DMS53 treated with DMSO at 0.1 percent for 48 hours (cell line): ENCODE measurements at regions not wholly inside any gene's neighbourhood (a gene's known extent, or its start where the extent isn't known, plus 50 kb on each side); places are given as distances from the start of the nearest gene placed in this dataset.
"Not testable (repeated sequence)": the region's sequence is repeated elsewhere in the genome, so short reads cannot be mapped to it uniquely, and the experiment has no call there.

Experiments used
- DNase-seq: peaks from one replicate; lab custom pipeline; 2025; ENCODE audit not compliant: unreplicated experiment; lab: John Stamatoyannopoulos, UW

DNA sequence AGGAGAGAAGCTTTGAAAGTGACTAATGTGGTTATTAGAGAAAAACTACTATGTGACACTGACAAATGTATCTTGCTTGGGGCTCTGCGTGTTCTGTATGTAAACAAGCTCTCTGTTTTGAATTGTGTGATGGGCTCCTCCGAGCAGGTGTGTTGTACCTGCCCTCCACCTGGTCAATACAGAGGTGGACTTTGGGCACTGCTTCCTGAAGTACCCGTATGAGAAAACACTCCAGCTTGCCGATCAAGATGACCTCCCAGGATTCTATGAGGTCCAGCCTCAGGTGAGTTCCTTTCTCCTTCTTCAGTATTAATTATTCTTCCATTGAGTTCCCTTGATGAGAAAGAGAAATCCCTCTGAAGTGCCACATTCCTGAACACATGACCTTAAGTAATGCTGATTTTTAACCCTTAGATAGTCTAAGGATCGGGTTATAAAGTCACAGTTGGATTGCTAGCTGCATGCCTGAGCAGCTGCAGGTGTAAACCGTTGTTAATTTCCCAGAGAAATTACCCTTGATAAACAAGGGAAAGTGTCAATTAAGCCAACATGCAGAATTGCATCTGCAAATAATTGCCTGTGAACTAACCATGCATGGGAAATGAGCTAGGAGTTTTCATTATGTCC lies 292.0 kb upstream of the NBPF12 start:
- not testable (repeated sequence) for DNase-seq

DNA sequence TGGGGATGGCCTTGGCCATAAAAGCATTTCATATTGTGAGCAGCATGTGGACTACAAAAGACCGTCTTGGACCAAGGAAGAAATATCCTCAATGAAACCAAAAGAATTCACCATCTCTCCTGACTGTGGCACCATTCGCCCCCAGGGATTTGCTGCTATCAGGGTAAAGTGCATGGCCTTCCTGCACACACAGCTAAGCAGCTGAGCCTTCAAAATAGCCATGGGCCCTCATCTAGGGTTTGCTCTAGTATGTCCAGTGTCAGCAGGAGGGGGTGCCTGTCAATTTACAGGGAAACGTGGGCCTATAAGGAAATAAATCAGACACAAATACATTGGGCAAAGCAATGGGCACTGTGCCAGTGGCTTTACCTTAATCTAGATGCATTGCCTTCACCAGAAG lies 296.6 kb upstream of the NBPF12 start:
- not testable (repeated sequence) for DNase-seq

- not testable (repeated sequence) for DNase-seq
Observed at GRCh38 chr1:146640671-146641070, 297.5 kb upstream of the NBPF12 start.

DNA sequence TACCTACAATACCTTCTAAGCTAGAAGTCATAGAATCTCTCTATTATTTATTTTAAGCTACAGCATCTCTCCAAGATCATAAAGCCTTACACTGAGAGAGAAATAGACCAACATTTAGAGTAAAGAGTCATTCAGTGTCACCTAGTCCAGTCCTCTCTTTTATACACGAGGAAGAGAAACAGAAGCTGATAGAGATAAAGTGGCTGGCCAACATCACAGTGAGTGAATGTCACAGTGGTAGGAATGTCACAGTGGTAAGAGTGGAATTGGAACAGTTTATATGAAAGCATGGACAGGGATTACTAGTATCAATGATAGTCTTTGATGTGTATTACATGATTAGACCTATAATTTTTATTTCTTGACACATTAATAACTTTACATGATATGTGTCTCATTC lies 307.8 kb upstream of the NBPF12 start:
- not testable (repeated sequence) for DNase-seq

GRCh38 chr1:146618582-146618981 lies 319.5 kb upstream of the NBPF12 start:
- not testable (repeated sequence) for DNase-seq

GRCh38 chr1:146604681-146605080 lies 333.4 kb upstream of the NBPF12 start:
- DNase-seq: not testable (repeated sequence)

- DNase-seq: not testable (repeated sequence)
Observed at GRCh38 chr1:146600720-146601307, 337.3 kb upstream of the NBPF12 start.

DNA sequence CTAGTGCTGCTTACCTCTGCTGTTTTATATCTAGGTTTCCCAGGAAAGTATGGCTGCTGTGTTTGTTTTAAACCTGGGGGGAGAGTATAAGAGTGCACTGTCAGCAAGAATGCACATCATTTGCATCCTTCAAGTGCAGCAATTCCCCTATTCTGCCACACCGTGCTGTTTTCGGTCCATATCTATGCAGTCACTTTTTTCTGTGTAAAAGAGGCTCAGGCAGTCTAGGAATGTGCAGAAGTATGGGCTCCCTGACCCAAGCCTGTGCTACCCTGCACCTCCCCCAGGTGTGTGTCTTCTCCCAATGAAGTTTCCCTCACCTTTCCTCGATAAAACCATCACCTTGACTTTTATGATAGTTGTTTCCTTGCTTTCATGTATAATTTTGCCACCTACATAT lies 338.2 kb upstream of the NBPF12 start:
- DNase-seq: not testable (repeated sequence)

DNA sequence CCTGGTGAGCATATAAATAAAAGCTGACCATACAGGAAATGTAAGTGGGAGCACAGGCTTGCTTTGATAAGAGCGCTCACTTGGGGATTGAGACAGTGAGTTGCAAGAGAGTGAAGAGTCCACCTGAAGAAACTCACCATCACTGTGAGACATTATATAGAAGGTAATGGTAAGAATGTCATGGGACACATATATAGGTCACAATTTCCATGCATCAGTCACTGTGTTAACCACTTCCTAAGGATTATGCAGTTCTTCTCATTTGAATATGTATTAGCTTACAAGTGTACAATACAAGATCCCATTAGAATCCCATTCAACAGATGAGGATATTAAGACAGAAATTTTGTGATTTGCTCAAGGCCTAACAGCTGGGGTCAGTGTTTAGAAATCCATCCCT lies 352.4 kb upstream of the NOTCH2NLA start:
- not testable (repeated sequence) for DNase-seq

DNA sequence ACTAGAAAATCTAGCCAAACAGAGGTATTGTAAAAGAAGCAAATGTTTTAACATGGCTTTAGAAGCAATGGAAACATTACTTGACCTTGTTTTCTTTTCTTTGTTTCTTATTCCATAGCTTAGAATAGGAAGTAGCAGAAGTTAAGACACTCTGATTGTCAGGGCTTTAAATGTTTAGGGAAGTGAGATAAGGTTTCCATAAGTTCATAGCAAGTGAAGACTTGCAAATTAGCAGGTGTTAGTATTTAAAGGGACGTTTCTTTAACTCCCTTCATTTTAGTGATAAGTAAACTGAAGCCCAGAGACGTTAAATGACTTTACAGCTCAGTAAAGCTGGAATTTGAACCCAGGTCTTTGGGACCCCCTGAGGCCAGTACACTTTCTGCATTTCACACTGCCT lies 338.7 kb upstream of the NOTCH2NLA start:
- not testable (repeated sequence) for DNase-seq

GRCh38 chr1:146558032-146558431 lies 329.2 kb upstream of the NOTCH2NLA start:
- not testable (repeated sequence) for DNase-seq

DNA sequence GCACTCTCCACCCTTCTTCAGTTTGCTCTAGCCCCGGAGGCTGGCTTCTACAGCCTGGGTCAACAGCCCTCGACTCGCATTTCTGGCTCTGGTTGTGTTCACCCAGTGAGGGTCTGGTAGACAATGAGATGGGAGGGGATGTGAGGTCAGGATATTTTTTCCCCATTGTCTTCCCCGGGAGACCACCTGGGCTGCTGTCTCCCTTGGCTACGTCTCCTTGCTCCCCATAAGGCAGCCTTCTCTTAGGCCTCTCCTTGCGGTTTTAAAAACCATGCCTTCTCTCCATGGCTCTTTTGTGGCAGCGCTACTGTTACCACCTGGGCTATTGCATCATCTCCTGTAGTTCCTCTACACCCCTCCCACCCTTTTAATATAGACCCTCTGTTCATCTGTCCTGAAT lies 327.6 kb upstream of the NOTCH2NLA start:
- not testable (repeated sequence) for DNase-seq

DNA sequence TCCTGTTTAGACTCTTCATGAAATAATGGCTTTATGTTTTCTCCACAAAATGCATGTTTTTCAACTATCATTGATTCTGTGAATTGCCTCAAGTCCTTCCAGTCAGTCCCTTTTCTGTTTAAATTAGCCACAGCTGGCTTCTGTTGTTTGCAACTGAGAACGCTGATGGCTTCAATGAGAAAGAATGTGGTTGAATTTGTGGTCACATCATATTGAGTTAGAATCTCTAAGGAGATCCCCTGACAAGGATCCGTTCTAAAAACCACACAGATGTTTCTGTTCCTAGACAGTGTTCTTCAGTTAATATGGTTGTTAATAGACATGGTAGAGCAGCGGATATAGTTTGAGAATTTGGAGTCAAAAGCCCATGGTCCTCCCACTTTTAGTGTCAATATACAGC lies 323.6 kb upstream of the NOTCH2NLA start:
- not testable (repeated sequence) for DNase-seq

DNA sequence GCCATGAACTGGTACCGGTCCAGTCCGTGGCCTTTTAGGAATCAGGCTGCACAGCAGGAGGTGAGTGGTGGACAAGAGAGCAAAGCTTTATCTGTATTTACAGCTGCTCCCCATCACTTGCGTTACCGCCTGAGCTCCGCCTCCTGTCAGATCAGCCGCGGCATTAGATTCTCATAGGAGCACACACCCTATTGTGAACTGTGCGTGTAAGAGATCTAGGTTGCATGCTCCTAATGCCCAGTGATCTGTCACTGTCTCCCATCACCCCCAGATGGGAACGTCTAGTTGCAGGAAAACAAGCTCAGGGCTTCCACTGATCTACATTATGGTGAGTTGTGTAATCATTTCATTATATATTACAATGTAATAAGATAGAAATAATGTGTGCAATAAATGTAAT lies 319.9 kb upstream of the NOTCH2NLA start:
- not testable (repeated sequence) for DNase-seq

DNA sequence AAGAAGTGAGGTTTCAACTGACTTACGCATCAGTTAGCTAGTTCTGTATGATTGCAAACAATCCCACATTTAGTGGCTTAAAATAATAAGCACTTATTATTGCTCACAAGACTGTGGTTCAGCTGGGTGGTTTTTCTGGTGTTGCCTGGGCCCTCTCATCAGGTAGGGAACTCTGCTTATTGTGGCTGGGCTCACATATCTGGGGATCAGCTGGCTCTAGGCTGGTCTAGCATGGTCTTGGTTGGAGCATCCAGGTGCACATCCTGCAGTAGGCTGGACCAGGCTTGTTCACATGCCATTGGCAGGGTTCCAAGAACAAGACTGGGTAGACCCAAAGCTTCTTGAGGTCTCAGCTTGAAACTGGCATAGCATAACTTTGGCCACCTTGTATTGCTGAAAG lies 317.4 kb upstream of the NOTCH2NLA start:
- not testable (repeated sequence) for DNase-seq

DNA sequence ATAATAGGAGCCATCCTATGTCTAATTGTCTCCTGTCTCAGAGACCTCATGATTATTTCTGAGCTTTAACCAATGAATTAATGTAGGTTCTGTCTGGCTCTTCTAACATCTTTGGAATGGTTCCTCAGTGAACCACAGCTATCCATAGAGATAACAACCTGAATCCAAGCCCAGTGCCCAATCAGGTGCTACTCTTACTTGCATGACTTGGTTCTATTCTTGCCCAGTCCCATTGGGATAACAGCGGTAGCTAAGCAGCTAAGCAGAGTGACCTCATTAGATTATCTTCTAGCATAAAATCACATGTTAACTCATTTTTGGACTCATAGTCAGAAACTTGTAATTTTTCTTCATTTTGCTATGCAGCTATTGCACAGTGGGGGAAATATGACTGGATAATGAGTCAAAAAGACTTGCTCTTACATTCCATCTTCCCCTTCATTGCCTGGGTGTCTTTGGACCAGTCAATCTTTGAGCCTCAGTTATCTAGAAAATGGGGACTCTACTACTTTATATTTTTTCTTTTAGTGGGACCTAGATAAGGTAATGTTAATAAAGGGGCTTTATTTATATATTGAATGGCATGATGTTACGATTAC lies 309.1 kb upstream of the NOTCH2NLA start:
- not testable (repeated sequence) for DNase-seq

DNA sequence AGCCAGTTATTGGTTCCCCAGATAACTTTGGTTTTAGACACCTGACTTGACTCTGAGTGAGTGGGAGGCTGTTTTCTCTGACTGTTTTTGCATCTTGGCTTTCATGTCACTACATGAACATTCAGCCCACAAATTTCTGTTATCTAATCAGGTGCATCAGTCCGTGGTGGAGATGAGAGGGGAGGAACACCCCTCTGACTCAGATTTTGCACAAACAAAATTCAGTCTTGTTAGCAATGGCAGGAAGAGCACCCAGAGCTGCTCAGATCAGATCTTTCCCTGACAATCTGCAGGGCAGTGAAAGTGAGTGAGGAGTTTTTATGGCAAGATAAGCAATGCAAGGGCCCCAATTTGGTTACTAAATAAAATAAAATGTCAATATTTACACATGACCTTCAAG lies 307.2 kb upstream of the NOTCH2NLA start:
- DNase-seq: not testable (repeated sequence)

- DNase-seq: not testable (repeated sequence)
Observed at GRCh38 chr1:146535575-146535974, 306.8 kb upstream of the NOTCH2NLA start.

DNA sequence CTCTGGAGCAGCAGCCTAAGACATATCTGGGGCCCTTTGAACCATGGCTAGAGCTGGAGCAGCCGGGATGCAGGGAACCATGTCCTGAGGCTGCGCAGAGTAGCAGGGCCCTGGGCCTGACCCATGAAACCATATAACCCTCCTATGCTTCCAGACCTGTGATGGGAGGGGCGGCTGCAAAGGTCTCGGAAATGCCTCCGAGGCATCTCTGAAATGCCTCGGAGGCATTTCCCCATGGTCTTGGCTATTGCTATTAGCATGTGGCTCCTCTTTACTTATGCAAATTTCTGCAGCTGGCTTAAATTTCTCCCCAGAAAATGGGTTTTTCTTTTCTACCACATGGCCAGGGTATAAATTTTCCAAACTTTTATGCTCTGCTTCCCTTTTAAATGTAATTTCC lies 302.1 kb upstream of the NOTCH2NLA start:
- DNase-seq: not testable (repeated sequence)

DNA sequence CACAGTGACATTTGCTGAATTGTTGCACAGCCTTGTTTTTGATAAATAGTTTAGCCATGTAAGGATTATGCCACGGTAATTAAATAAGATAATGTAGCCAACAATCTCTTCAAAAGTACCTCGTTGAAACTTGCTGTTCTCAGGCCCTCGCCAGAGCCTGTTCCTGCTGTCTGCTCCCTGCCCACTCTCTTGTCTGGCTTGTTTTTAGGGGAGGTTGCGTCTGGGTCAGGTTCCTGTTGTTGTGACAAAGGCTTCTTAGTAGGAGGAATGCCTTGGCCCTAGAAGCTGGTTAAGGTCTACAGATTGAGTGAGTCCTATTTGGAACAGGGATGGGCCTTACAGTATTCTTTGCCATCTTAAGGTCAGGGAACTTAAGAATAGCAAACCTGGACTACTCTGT lies 294.0 kb upstream of the NOTCH2NLA start:
- DNase-seq: not testable (repeated sequence)

DNA sequence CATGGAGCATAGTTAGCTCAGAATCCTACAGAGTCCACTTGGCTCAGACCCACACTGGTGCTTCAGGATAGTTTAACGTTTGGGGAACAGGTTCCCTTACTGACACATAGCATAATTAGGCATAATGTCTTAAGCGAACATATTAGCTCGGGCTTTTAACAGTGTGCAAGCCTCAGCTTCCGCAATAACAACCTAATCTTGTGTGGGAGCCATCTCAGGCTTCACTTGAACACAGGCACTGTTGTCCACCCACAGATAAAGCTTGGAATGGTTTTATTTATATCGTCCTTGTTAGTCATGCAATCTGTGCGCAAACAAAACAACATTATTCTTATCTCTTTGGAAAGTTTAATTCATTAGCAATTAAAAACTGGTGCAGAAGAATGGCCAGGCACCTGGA lies 293.5 kb upstream of the NOTCH2NLA start:
- DNase-seq: not testable (repeated sequence)

DNA sequence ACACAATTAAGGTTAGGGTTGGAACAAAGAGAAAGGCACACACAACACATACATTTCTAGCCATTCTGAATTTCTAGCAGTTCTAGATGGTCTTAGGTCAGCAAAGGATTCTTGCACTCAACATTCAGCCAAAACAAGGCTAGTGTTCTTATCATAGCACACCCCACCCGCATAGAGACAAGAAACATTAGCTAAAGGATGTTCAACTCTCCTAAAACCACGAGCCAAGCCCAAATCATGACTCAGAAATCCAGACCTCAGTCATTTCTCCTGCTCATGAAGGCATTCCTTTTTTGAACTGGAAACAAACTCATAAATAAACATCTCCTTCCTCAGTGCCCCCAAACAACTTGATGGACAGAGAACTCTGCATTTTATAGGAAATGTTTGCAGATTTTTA lies 293.0 kb upstream of the NOTCH2NLA start:
- DNase-seq: not testable (repeated sequence)
